DMS153 (cell line): ENCODE measurements at regions not wholly inside any gene's neighbourhood (a gene's known extent, or its start where the extent isn't known, plus 50 kb on each side); places are given as distances from the start of the nearest gene placed in this dataset.
"Not testable (repeated sequence)": the region's sequence is repeated elsewhere in the genome, so short reads cannot be mapped to it uniquely, and the experiment has no call there.

ENCODE experiments used
- DNase-seq: peaks from one replicate; lab custom pipeline; 2025; lab: John Stamatoyannopoulos, UW

GRCh38 chr10:3932597-3933375 lies 147.8 kb upstream of the KLF6 start:
- no peak for DNase-seq

- no peak for DNase-seq
These were observed 146.9 kb upstream of the KLF6 start for GRCh38 chr10:3931901-3932300.

- no peak for DNase-seq
These were observed 146.2 kb upstream of the KLF6 start for GRCh38 chr10:3931224-3931623.

GRCh38 chr10:3928569-3928968 lies 143.6 kb upstream of the KLF6 start:
- no peak for DNase-seq

GRCh38 chr10:3928078-3928477 lies 143.1 kb upstream of the KLF6 start:
- DNase-seq, result no peak

GRCh38 chr10:3926675-3927525 lies 141.9 kb upstream of the KLF6 start:
- no peak for DNase-seq

- DNase-seq, result no peak
These were observed 141.2 kb upstream of the KLF6 start for GRCh38 chr10:3926258-3926657.

GRCh38 chr10:3925184-3925583 lies 140.2 kb upstream of the KLF6 start:
- no peak for DNase-seq

- DNase-seq, result no peak
These were observed 139.3 kb upstream of the KLF6 start for GRCh38 chr10:3924344-3924743.

GRCh38 chr10:3923033-3923432 lies 138.0 kb upstream of the KLF6 start:
- no peak for DNase-seq

GRCh38 chr10:3919709-3920308 lies 134.8 kb upstream of the KLF6 start:
- no peak for DNase-seq

GRCh38 chr10:3917392-3917791 lies 132.4 kb upstream of the KLF6 start:
- DNase-seq, result not testable (repeated sequence)

GRCh38 chr10:3914733-3915132 lies 129.7 kb upstream of the KLF6 start:
- no peak for DNase-seq

- DNase-seq, result no peak
These were observed 126.9 kb upstream of the KLF6 start for GRCh38 chr10:3911713-3912442.

GRCh38 chr10:3911241-3911640 lies 126.2 kb upstream of the KLF6 start:
- DNase-seq, result no peak

- no peak for DNase-seq
These were observed 124.3 kb upstream of the KLF6 start for GRCh38 chr10:3909339-3909738.

- no peak for DNase-seq
These were observed 123.2 kb upstream of the KLF6 start for GRCh38 chr10:3908183-3908582.

GRCh38 chr10:3907514-3907913 lies 122.5 kb upstream of the KLF6 start:
- DNase-seq, result no peak

- DNase-seq, result no peak
These were observed 121.6 kb upstream of the KLF6 start for GRCh38 chr10:3906511-3907111.

- no peak for DNase-seq
These were observed 119.5 kb upstream of the KLF6 start for GRCh38 chr10:3904419-3904960.

- no peak for DNase-seq
These were observed 117.9 kb upstream of the KLF6 start for GRCh38 chr10:3902809-3903410.
